GM23338 (cell line): ENCODE measurements at regions not wholly inside any gene's neighbourhood (a gene's known extent, or its start where the extent isn't known, plus 50 kb on each side); places are given as distances from the start of the nearest gene placed in this dataset.

ENCODE experiments used
- CREB1 ChIP-seq: fragments of 250-450 bp; sonication (Bioruptor Pico); IDR thresholded peaks from 2 replicates; pipeline ENCODE4 v1.5.0; 2020; ENCODE audit warnings: low read depth, mild to moderate bottlenecking, moderate library complexity
- CTCF ChIP-seq, 2 experiments: fragments of 200-600 bp in 1 of 2; sonication (generic) in 1 of 2; conservative IDR thresholded peaks; 2 replicates each; pipeline versions ENCODE4 v1.5.1 to v1.6.1; 2016 to 2017; ENCODE audit warnings: antibody characterized with exemption in 2 of 2, low read depth in 2 of 2, mild to moderate bottlenecking in 2 of 2, moderate library complexity in 1 of 2
- ETS1 ChIP-seq: IDR thresholded peaks from 2 replicates; pipeline ENCODE4 v1.6.1; 2016; ENCODE audit warnings: antibody characterized with exemption
- EZH2 ChIP-seq: fragments of 200-600 bp; sonication (generic); IDR thresholded peaks from one replicate; pipeline ENCODE4 v1.8.0; 2017; ENCODE audit warnings: antibody characterized with exemption, mild to moderate bottlenecking, low read depth; ENCODE audit not compliant: unreplicated experiment
- EZH2phosphoT487 ChIP-seq: fragments of 200-600 bp; sonication (generic); IDR thresholded peaks from one replicate; pipeline ENCODE4 v1.8.1; 2018; ENCODE audit warnings: antibody characterized with exemption; ENCODE audit not compliant: unreplicated experiment
- JUNB ChIP-seq: IDR thresholded peaks from one replicate; pipeline ENCODE4 v1.6.1; 2016; ENCODE audit warnings: antibody characterized with exemption; ENCODE audit not compliant: unreplicated experiment
- NANOG ChIP-seq: IDR thresholded peaks from 2 replicates; pipeline ENCODE4 v1.6.1; 2016; ENCODE audit warnings: antibody characterized with exemption, borderline replicate concordance
- POLR2AphosphoS5 ChIP-seq: IDR thresholded peaks from 2 replicates; pipeline ENCODE4 v1.6.1; 2016; ENCODE audit warnings: antibody characterized with exemption, low read depth
- REST ChIP-seq: IDR thresholded peaks from one replicate; pipeline ENCODE4 v1.6.1; 2018; ENCODE audit warnings: antibody characterized with exemption; ENCODE audit not compliant: unreplicated experiment
- STAT1 ChIP-seq: IDR thresholded peaks from one replicate; pipeline ENCODE4 v1.6.1; 2016; ENCODE audit warnings: antibody characterized with exemption; ENCODE audit not compliant: unreplicated experiment
- ZNF114 ChIP-seq: fragments of 250-450 bp; sonication (Bioruptor Pico); IDR thresholded peaks from 2 replicates; pipeline ENCODE4 v1.5.0; 2020; ENCODE audit warnings: mild to moderate bottlenecking, moderate library complexity
- ZNF331 ChIP-seq: fragments of 250-450 bp; sonication (Bioruptor Pico); IDR thresholded peaks from 2 replicates; pipeline ENCODE4 v1.5.0; 2020; ENCODE audit warnings: low read depth, mild to moderate bottlenecking, moderate library complexity
- ZNF462 ChIP-seq: fragments of 250-450 bp; sonication (Bioruptor Pico); IDR thresholded peaks from 2 replicates; pipeline ENCODE4 v1.5.0; 2020; ENCODE audit warnings: mild to moderate bottlenecking, moderate library complexity

- TF ChIP-seq CTCF (conservative IDR thresholded peaks at IDR 0.05; ENCODE audit: low read depth in 2 of 2) (no peak), ZNF331 (no peak), EZH2 (no peak), JUNB (no peak), EZH2phosphoT487 (no peak), POLR2AphosphoS5 (no peak), ZNF114 (CRISPR knock-in tag) (no peak), REST (no peak), ETS1 (no peak), STAT1 (no peak), NANOG (no peak), CREB1 (CRISPR knock-in tag) (no peak), ZNF462 (CRISPR knock-in tag) (no peak)
Observed at GRCh38 chr9:81080185-81080584, 609.2 kb downstream of the TLE1 start.
